ENCODE measurements at regions not wholly inside any gene's neighbourhood (a gene's known extent, or its start where the extent isn't known, plus 50 kb on each side); places are given as distances from the start of the nearest gene placed in this dataset.

DNA sequence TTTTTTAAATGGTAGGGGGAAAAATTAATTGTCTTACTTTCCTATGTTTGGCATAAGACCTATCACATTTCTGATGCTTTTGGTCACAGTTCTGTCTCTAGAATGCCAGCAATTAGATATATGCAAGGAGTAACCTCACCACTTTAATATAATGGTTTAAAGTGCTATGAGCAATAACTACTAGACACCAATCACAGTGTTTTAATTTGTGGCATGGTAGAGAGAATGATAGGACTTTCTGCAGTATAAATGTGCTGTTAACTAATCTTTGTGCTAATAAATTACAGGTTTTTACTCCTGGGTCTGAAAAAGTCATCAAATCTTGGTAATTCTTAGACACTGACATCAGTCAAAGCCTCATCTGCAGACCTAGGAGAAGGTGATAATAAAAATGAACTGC is 2110.3 kb downstream of the NCAM2 start:
- H3K36me3 ChIP-seq (ENCODE audit: control insufficient read depth in 4 of 4, insufficient read depth in 4 of 4, low read length in 4 of 4): no peaks in the 10 kb centered on the region
- no peak overlapping the region for H3K27ac ChIP-seq (ENCODE audit: low read depth in 1 of 2, low read length in 1 of 2)
- no peak overlapping the region for H3K9ac ChIP-seq (ENCODE audit: insufficient read depth in 1 of 2, low read length in 2 of 2)
- no peaks in the 10 kb centered on the region for H3K4me1 ChIP-seq (ENCODE audit: control insufficient read depth in 5 of 5, insufficient read depth in 5 of 5, low read length in 5 of 5)
- DNase-seq (no peak), ATAC-seq (ENCODE audit: insufficient read depth, low FRiP score) (no peak)
- no peaks in the 10 kb centered on the region for H3K9me3 ChIP-seq (ENCODE audit: control insufficient read depth in 4 of 4, insufficient read depth in 3 of 4, low read length in 3 of 4)
- TF ChIP-seq, protein P1, sequence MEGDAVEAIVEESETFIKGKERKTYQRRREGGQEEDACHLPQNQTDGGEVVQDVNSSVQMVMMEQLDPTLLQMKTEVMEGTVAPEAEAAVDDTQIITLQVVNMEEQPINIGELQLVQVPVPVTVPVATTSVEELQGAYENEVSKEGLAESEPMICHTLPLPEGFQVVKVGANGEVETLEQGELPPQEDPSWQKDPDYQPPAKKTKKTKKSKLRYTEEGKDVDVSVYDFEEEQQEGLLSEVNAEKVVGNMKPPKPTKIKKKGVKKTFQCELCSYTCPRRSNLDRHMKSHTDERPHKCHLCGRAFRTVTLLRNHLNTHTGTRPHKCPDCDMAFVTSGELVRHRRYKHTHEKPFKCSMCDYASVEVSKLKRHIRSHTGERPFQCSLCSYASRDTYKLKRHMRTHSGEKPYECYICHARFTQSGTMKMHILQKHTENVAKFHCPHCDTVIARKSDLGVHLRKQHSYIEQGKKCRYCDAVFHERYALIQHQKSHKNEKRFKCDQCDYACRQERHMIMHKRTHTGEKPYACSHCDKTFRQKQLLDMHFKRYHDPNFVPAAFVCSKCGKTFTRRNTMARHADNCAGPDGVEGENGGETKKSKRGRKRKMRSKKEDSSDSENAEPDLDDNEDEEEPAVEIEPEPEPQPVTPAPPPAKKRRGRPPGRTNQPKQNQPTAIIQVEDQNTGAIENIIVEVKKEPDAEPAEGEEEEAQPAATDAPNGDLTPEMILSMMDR (IDR thresholded peaks at IDR 0.05; ENCODE audit: control extremely low read depth, extremely low read depth): no peak
- no peak overlapping the region for H3K4me3 ChIP-seq
- no peaks in the 10 kb centered on the region for H3K27me3 ChIP-seq (ENCODE audit: control insufficient read depth in 3 of 3, insufficient read depth in 3 of 3, low read length in 2 of 3)

DNA sequence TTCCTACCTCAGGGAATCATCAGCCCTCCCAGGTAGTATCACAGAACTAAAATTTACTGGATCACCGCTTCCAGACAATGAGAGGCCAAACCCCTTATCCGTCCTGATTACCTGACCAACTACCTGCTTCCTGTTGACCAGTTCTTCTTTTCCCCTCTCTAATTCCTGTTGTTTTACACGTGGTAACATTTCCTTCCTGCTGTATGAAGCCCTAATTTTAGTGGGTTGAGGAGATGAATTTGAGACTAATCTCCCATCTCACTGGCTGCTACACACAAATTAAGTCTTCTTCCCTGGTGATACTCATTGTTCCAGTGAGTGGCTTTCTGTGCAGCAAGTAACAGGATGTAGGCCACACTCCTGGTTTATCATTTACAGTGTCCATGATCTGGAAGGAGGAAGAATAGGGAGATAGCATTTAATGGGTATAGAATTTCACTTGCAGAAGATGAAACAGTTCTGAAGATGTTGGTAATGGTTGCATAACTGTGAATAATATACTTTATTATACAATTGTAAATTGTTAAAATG is 2112.9 kb downstream of the NCAM2 start:
- Histone ChIP-seq H3K27ac (ENCODE audit: low read depth in 1 of 2, low read length in 1 of 2) (no peak overlapping the region), H3K27me3 (ENCODE audit: control insufficient read depth in 3 of 3, insufficient read depth in 3 of 3, low read length in 2 of 3) (no peaks in the 10 kb centered on the region), H3K9ac (ENCODE audit: insufficient read depth in 1 of 2, low read length in 2 of 2) (no peak overlapping the region), H3K4me1 (ENCODE audit: control insufficient read depth in 5 of 5, insufficient read depth in 5 of 5, low read length in 5 of 5) (no peaks in the 10 kb centered on the region), H3K9me3 (ENCODE audit: control insufficient read depth in 4 of 4, insufficient read depth in 3 of 4, low read length in 3 of 4) (no peaks in the 10 kb centered on the region), H3K36me3 (ENCODE audit: control insufficient read depth in 4 of 4, insufficient read depth in 4 of 4, low read length in 4 of 4) (no peaks in the 10 kb centered on the region), H3K4me3 (no peak overlapping the region)
- TF ChIP-seq, protein P1 (IDR thresholded peaks at IDR 0.05; ENCODE audit: control extremely low read depth, extremely low read depth): no peak
- 47 to 51% methylated on average over 3 of the region's 3 CpGs for WGBS, 2 donors
- DNase-seq (no peak), ATAC-seq (ENCODE audit: insufficient read depth, low FRiP score) (no peak)

GRCh38 chr21:23119491-23119890 is 2121.3 kb downstream of the NCAM2 start:
- TF ChIP-seq, protein P1 (IDR thresholded peaks at IDR 0.05; ENCODE audit: control extremely low read depth, extremely low read depth): no peak
- no peak for ATAC-seq (ENCODE audit: insufficient read depth, low FRiP score)
- WGBS, 2 donors: 73 to 82% methylated on average over 1 of the region's 1 CpG
- H3K27ac ChIP-seq (ENCODE audit: low read depth in 1 of 2, low read length in 1 of 2): no peak overlapping the region
- no peak overlapping the region for H3K9ac ChIP-seq (ENCODE audit: insufficient read depth in 1 of 2, low read length in 2 of 2)
- peaks cover 0 to 4% (median 0%) of the 10 kb centered on the region in 4 donors for H3K9me3 ChIP-seq (ENCODE audit: control insufficient read depth in 4 of 4, insufficient read depth in 3 of 4, low read length in 3 of 4)
- H3K36me3 ChIP-seq (ENCODE audit: control insufficient read depth in 4 of 4, insufficient read depth in 4 of 4, low read length in 4 of 4): no peaks in the 10 kb centered on the region
- no peaks in the 10 kb centered on the region for H3K27me3 ChIP-seq (ENCODE audit: control insufficient read depth in 3 of 3, insufficient read depth in 3 of 3, low read length in 2 of 3)
- no peaks in the 10 kb centered on the region for H3K4me1 ChIP-seq (ENCODE audit: control insufficient read depth in 5 of 5, insufficient read depth in 5 of 5, low read length in 5 of 5)
- DNase-seq: no peak
- H3K4me3 ChIP-seq: no peak overlapping the region

DNA sequence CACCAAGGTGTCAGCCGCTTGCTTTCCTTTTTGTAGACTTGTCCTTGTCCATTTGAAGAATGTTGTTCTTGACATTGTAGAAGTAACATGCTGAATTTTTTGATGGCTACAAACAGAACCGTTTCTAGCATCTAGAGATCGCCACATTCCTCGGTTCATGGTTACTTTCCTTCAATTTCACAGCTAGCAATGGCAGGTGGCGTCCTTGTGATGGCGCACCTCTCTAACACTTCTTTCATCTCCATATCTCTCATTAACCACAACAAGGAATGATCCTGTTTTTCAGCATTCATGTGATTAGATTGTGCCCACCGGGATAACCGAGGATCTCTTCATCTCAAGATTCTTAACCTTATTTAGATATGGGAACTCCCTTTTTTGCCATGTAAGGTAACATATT is 2129.8 kb downstream of the NCAM2 start:
- TF ChIP-seq, protein P1 (IDR thresholded peaks at IDR 0.05; ENCODE audit: control extremely low read depth, extremely low read depth): no peak
- ATAC-seq (ENCODE audit: insufficient read depth, low FRiP score): no peak
- H3K9me3 ChIP-seq (ENCODE audit: control insufficient read depth in 4 of 4, insufficient read depth in 3 of 4, low read length in 3 of 4): no peaks in the 10 kb centered on the region
- DNase-seq: no peak
- no peak overlapping the region for H3K27ac ChIP-seq (ENCODE audit: low read depth in 1 of 2, low read length in 1 of 2)
- H3K4me3 ChIP-seq: no peak overlapping the region
- 84 to 90% methylated on average over 8 of the region's 8 CpGs for WGBS, 2 donors
- no peaks in the 10 kb centered on the region for H3K4me1 ChIP-seq (ENCODE audit: control insufficient read depth in 5 of 5, insufficient read depth in 5 of 5, low read length in 5 of 5)
- H3K9ac ChIP-seq (ENCODE audit: insufficient read depth in 1 of 2, low read length in 2 of 2): no peak overlapping the region
- H3K36me3 ChIP-seq (ENCODE audit: control insufficient read depth in 4 of 4, insufficient read depth in 4 of 4, low read length in 4 of 4): no peaks in the 10 kb centered on the region
- no peaks in the 10 kb centered on the region for H3K27me3 ChIP-seq (ENCODE audit: control insufficient read depth in 3 of 3, insufficient read depth in 3 of 3, low read length in 2 of 3)

Measured in lung (tissue), 11 donors.